IMR-90 (cell line): ENCODE measurements at regions not wholly inside any gene's neighbourhood (a gene's known extent, or its start where the extent isn't known, plus 50 kb on each side); places are given as distances from the start of the nearest gene placed in this dataset.

ENCODE experiments used
- ATAC-seq: fragments of 200-7000 bp; cut with Tn5 transposase; 2 replicates; pipeline ENCODE4 v1.9.1; 2020; ENCODE audit warnings: low read depth, mild to moderate bottlenecking, moderate library complexity
- BruUV-seq: library from RNA; stranded (reverse); fragments of 400-500 nt; replicated peaks from 2 replicates; lab custom pipeline; 2021; lab: Mats Ljungman, UMichigan
- CTCF ChIA-PET: fragments of 300-600 bp; formaldehyde crosslinking; extraction: SDS; loops from one replicate; lab custom pipeline; 2021; ENCODE audit warnings: antibody characterized with exemption; lab: Yijun Ruan, JAX
- POLR2A ChIA-PET: fragments of 300-600 bp; sonication (Branson Sonifier 250); formaldehyde crosslinking; loops from one replicate; lab custom pipeline; 2022; ENCODE audit warnings: antibody characterized with exemption; ENCODE audit not compliant: unreplicated experiment; lab: Charles Lee
- DNase-seq: peaks from one replicate; pipeline ENCODE4 v3.0.0; 2013
- H2AFZ ChIP-seq: replicated peaks from 2 replicates; pipeline ENCODE3; 2013; ENCODE audit warnings: low read length, mild to moderate bottlenecking; ENCODE audit not compliant: poor library complexity
- H2AK5ac ChIP-seq: 2 replicates; pipeline ENCODE4 v1.6.1; 2013; ENCODE audit warnings: low read depth, low read length, inconsistent platforms
- H2AK9ac ChIP-seq: replicated peaks from 2 replicates; pipeline ENCODE3; 2013; ENCODE audit warnings: mild to moderate bottlenecking, low read depth, low read length, moderate library complexity; ENCODE audit not compliant: poor library complexity
- H2BK120ac ChIP-seq: 2 replicates; pipeline ENCODE4 v1.6.1; 2013; ENCODE audit warnings: low read depth, low read length, inconsistent platforms
- H2BK15ac ChIP-seq: 3 replicates; pipeline ENCODE4 v1.6.1; 2013; ENCODE audit warnings: low read depth, low read length, inconsistent platforms
- H2BK20ac ChIP-seq: 2 replicates; pipeline ENCODE4 v1.6.1; 2013; ENCODE audit warnings: low read depth, mild to moderate bottlenecking, inconsistent platforms, low read length, moderate library complexity
- H2BK5ac ChIP-seq: 2 replicates; pipeline ENCODE4 v1.6.1; 2013; ENCODE audit warnings: mild to moderate bottlenecking, low read depth, low read length, inconsistent platforms; ENCODE audit not compliant: poor library complexity, severe bottlenecking
- H3K14ac ChIP-seq: replicated peaks from 2 replicates; pipeline ENCODE4 v1.6.1; 2013; ENCODE audit warnings: low read depth, low read length, inconsistent platforms
- H3K18ac ChIP-seq: 2 replicates; pipeline ENCODE4 v1.6.1; 2013; ENCODE audit warnings: low read depth, low read length, control low read depth
- H3K23ac ChIP-seq: 2 replicates; pipeline ENCODE4 v1.6.1; 2013; ENCODE audit warnings: low read depth, low read length, inconsistent platforms
- H3K27ac ChIP-seq: 2 replicates; pipeline ENCODE4 v1.5.1; 2013; ENCODE audit warnings: mild to moderate bottlenecking, control low read depth, low read length; ENCODE audit not compliant: insufficient read depth
- H3K27me3 ChIP-seq: 2 replicates; pipeline ENCODE4 v1.6.1; 2013; ENCODE audit warnings: low read length; ENCODE audit not compliant: control insufficient read depth, insufficient read depth
- H3K36me3 ChIP-seq: 2 replicates; pipeline ENCODE4 v1.6.1; 2013; ENCODE audit warnings: low read length, mixed read lengths; ENCODE audit not compliant: control insufficient read depth, insufficient read depth
- H3K4ac ChIP-seq: 2 replicates; pipeline ENCODE4 v1.6.1; 2013; ENCODE audit warnings: low read depth, low read length, inconsistent platforms
- H3K4me1 ChIP-seq: 2 replicates; pipeline ENCODE4 v1.6.1; 2013; ENCODE audit warnings: low read length, mixed read lengths; ENCODE audit not compliant: control insufficient read depth, insufficient read depth
- H3K4me2 ChIP-seq: 2 replicates; pipeline ENCODE4 v1.6.1; 2013; ENCODE audit warnings: low read depth, mild to moderate bottlenecking, control low read depth, low read length, moderate library complexity
- H3K4me3 ChIP-seq: 2 replicates; pipeline ENCODE4 v1.5.1; 2013; ENCODE audit warnings: low read depth, mild to moderate bottlenecking, control low read depth, low read length, moderate library complexity; ENCODE audit not compliant: insufficient read depth
- H3K56ac ChIP-seq: 2 replicates; pipeline ENCODE4 v1.6.1; 2013; ENCODE audit warnings: low read length, inconsistent platforms; ENCODE audit not compliant: insufficient read depth; ENCODE audit errors: extremely low read depth
- H3K79me1 ChIP-seq, 2 experiments: 2 replicates each; pipeline ENCODE4 v1.6.1; 2013; ENCODE audit warnings: low read length in 2 of 2, inconsistent platforms in 1 of 2, low read depth in 1 of 2
- H3K9ac ChIP-seq: 2 replicates; pipeline ENCODE4 v1.6.1; 2013; ENCODE audit warnings: low read depth, low read length, control low read depth
- H3K9me1 ChIP-seq: 2 replicates; pipeline ENCODE4 v1.6.1; 2013; ENCODE audit warnings: low read length, inconsistent platforms; ENCODE audit not compliant: insufficient read depth
- H3K9me3 ChIP-seq: 2 replicates; pipeline ENCODE4 v1.6.1; 2013; ENCODE audit warnings: low read length; ENCODE audit not compliant: control insufficient read depth, insufficient read depth
- H4K20me1 ChIP-seq: 2 replicates; pipeline ENCODE4 v1.6.1; 2013; ENCODE audit warnings: low read length, inconsistent platforms; ENCODE audit not compliant: insufficient read depth
- H4K5ac ChIP-seq: 2 replicates; pipeline ENCODE4 v1.6.1; 2013; ENCODE audit warnings: mild to moderate bottlenecking, low read depth, low read length, control low read depth
- H4K8ac ChIP-seq, 2 experiments: 2 replicates each; pipeline ENCODE4 v1.6.1; 2013; ENCODE audit warnings: low read depth in 2 of 2, low read length in 2 of 2, control low read depth in 1 of 2, inconsistent platforms in 1 of 2
- H4K91ac ChIP-seq: 2 replicates; pipeline ENCODE4 v1.6.1; 2013; ENCODE audit warnings: low read depth, low read length, inconsistent platforms; ENCODE audit not compliant: insufficient read depth
- CHD1 ChIP-seq: IDR thresholded peaks from 2 replicates; pipeline ENCODE4 v1.6.1; 2012; ENCODE audit warnings: low read depth, low read length, improper control_type of control experiment
- WGBS, 2 experiments: methylation state at CpG; one replicate each; pipeline versions ENCODE4 v1.1.5 to v1.1.7; 2013; ENCODE audit warnings: missing lambda C conversion rate in 2 of 2; ENCODE audit not compliant: insufficient read length in 1 of 2; ENCODE audit errors: extremely low coverage in 2 of 2; 5-methylcytosine and 5-hydroxymethylcytosine counted together
- dilution Hi-C: fragments of 300-500 bp; cut with HindIII; formaldehyde crosslinking; loops from one replicate; pipeline ENCODE4 v1.14.3; 2018; ENCODE audit warnings: low sequenced_read_pairs; ENCODE audit not compliant: unreplicated experiment
- in situ Hi-C: fragments of 300-500 bp; cut with MboI; formaldehyde crosslinking; loops from 3 replicates; pipeline ENCODE4 v1.14.3; 2019; ENCODE audit warnings: low sequenced_read_pairs, inconsistent platforms, mixed read lengths
- intact Hi-C: fragments of 100-400 bp; cut with micrococcal nuclease; formaldehyde crosslinking; loops from 2 replicates; pipeline ENCODE4 v1.10.0; 2022
- TF ChIP-seq, protein P1 (sequence below): fragments of 150-350 bp; IDR thresholded peaks from 2 replicates; pipeline ENCODE4 v1.6.1; 2017; ENCODE audit warnings: mild to moderate bottlenecking, antibody characterized with exemption, low read length, low read depth

DNA sequence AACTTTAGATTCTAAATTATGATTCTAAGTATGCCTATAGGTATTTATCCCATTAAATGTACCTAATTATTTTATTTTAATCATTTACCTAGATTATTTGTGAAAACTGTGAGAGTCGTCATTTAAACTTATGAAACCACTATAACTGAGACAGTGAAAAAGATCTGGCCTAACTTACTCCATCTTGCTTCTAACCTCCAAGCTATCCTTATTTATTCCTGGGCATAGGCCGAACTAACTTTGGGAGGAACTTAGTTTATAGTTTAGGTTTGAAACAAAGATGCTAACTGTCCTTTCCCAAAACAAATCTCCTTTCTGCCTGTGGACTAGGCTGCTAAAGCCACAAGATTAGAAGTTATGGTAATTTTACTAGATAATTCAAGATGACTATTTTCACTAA lies 79.7 kb upstream of the PPP2R5C start:
- no peak overlapping the region for H4K8ac ChIP-seq
- H4K91ac ChIP-seq, result no peak overlapping the region
- no peak overlapping the region for H3K56ac ChIP-seq
- H2AK5ac ChIP-seq, result no peak overlapping the region
- H4K20me1 ChIP-seq, result no peaks in the 10 kb centered on the region
- H3K36me3 ChIP-seq, result no peaks in the 10 kb centered on the region
- no peaks in the 10 kb centered on the region; the same call in 1 of the 2 replicates for H3K9me1 ChIP-seq
- no peak overlapping the region for H3K18ac ChIP-seq
- no TSS peak for BruUV-seq
- no peak overlapping the region for H2AFZ ChIP-seq
- H3K9ac ChIP-seq, result no peak overlapping the region
- no peak overlapping the region for H2BK5ac ChIP-seq
- no peak overlapping the region for H3K14ac ChIP-seq
- H3K23ac ChIP-seq, result no peak overlapping the region
- H2AK9ac ChIP-seq, result no peak overlapping the region
- H3K4me1 ChIP-seq, result no peaks in the 10 kb centered on the region
- CTCF ChIA-PET, result no interaction called here
- no peak overlapping the region for H4K5ac ChIP-seq
- POLR2A ChIA-PET, result no interaction called here
- H3K4me3 ChIP-seq, result no peak overlapping the region
- no peak for DNase-seq
- H3K4me2 ChIP-seq, result no peak overlapping the region
- no CpG with 5 or more reads among the region's 2 CpGs for WGBS, 2 experiments
- no peak overlapping the region for H3K4ac ChIP-seq
- TF ChIP-seq, protein P1, sequence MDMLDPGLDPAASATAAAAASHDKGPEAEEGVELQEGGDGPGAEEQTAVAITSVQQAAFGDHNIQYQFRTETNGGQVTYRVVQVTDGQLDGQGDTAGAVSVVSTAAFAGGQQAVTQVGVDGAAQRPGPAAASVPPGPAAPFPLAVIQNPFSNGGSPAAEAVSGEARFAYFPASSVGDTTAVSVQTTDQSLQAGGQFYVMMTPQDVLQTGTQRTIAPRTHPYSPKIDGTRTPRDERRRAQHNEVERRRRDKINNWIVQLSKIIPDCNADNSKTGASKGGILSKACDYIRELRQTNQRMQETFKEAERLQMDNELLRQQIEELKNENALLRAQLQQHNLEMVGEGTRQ, result no peak
- TF ChIP-seq CHD1, result no peak
- no peak overlapping the region for H2BK20ac ChIP-seq
- no peak for ATAC-seq
- dilution Hi-C loops, result no loop called here
- H2BK15ac ChIP-seq, result no peak overlapping the region
- H3K27ac ChIP-seq, result no peak overlapping the region
- H2BK120ac ChIP-seq, result no peak overlapping the region
- peaks cover 5% of the 10 kb centered on the region for H3K27me3 ChIP-seq
- in situ Hi-C loops, result no loop called here
- intact Hi-C loops, result no loop called here
- H3K79me1 ChIP-seq, result no peaks in the 10 kb centered on the region
- no peaks in the 10 kb centered on the region for H3K9me3 ChIP-seq
